ENCODE measurements at regions not wholly inside any gene's neighbourhood (a gene's known extent, or its start where the extent isn't known, plus 50 kb on each side); places are given as distances from the start of the nearest gene placed in this dataset.

DNA sequence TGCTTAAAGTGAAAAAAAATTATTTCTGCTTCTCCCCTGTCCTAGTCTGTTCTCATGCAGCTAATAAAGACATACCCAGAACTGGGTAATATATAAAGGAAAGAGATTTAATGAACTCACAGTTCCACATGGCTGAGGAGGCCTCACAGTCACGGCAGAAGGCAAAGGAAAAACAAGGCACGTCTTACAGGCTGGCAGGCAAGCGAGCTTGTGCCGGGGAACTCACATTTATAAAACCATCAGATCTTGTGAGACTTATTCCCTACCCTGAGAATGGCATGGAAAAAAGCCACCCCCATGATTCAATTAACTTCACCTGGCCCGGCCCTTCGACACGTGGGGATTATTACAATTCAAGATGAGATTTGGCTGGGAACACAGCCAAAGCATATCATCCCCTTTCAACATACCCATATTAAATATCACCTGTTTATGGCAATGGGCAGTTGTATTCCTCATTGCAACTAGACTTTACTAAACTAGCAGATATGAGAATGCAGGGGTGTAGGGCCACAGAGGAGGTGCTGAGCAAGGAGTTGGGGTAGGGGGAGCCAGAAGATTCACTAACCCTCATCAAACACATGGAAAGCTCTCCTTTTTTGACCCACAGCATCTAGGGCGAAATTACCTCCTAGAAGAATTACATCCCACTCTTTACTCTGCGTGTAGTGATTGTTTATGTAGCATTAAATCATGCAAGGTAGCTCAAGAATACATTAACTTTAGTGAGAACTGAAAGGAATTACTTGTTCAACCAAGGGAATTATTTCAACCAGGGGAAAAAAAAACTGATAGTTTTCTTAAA lies 183.3 kb upstream of the DOK6 start:
- peak in 1 of 2 experiments; percentile 7 for DNase-seq

DNA sequence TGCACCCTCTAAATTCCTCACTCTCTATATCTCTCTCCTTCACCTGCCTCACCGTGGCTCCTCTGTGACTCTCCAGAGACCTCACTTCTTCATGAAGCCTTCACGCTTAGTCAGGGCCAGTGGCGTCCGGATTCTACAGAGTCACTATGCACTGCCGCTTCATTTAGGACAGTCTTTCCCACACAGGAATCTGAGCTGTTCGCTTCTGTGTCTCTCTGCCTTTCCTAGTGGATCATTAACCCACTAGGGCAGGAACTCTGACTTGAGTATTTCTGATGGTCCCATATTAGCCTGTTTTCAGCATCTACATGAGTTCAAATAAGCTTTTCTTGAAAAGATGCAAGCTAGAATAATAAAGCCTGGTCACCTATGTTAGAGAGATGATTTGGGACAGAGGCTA lies 180.2 kb upstream of the DOK6 start:
- no peak for DNase-seq

DNA sequence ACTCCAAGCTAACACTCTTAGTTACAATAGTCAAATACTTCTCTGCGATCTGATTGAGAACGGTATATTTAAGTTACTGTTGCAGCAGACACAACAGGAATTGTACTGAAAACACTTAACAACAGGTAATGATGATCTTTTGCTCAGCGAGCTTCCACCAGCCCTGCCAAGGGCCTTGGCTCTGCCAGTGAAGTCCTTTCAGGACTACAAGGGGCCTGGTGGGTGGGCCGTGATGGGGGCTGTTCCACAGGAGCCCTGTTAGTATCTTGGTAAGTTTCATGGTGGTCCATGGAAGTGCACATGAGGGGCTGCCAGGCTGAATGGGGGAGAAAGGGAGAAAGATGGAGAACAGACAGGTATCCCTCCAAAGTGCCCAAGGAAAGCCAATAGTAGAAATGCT lies 178.6 kb upstream of the DOK6 start:
- DNase-seq: no peak

DNA sequence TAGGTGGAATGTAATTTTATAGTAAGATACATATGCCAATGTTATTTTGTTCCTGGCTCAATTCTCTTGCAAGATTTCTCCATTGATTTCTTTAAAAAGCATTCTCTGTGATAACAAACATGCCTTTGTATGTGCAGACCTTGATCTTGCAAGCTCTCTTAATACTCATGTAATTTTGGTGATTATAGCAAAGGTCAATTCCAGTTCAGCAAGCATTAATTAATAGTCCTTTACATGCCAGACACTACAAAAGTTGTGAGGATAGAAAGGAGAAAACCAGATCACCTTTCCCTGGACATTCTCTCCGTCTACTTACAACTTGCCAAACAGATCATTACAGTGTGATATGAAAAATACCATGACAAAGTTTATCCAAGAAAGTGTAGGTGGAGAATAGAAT lies 173.7 kb upstream of the DOK6 start:
- no peak for DNase-seq

GRCh38 chr18:69230204-69230603 lies 170.5 kb upstream of the DOK6 start:
- DNase-seq: no peak

GRCh38 chr18:69233465-69234054 lies 167.1 kb upstream of the DOK6 start:
- no peak for DNase-seq

- peak in 1 of 2 experiments; percentile 51 for DNase-seq
Observed at GRCh38 chr18:69239849-69240674, 160.6 kb upstream of the DOK6 start.

GRCh38 chr18:69246027-69246426 lies 154.7 kb upstream of the DOK6 start:
- no peak for DNase-seq

DNA sequence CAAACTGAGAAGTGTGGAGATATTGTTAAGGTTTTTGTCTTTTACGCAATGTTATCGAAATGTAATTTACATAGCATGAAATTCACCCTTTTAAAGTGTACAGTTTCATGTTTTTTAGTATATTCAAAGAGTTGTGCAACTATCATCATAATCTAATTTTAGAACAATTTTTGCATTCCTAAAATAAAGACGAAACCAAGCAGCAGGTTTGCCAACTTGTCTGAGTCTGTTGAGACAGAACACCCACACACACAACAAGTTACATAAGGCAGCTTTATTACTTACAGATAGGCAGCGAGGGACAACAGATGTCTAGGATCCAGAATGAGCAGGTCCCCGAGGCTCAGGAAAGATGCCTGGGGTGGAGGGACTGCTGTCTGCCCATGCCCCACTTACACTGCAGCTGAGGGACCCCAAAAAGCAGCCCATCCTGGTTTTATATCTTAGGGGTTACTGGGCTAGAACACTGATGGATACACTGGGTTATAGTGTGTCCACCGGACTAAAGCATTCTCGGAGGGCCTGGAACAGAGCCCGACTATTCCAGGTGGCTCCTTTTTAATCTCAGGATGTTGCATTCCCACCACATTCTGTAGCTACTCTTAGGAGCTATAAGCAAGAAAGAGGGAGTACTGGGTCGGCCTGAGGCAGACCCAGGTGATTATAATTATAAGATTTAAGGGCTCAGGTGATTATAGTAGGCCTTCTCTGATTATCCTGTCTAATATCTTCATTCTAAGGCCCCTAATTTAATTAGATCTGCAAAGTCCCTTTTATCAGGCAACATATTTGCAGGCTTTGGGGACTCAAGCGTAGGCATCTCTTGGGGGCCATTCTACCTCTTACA lies 150.2 kb upstream of the DOK6 start:
- no peak for DNase-seq

DNA sequence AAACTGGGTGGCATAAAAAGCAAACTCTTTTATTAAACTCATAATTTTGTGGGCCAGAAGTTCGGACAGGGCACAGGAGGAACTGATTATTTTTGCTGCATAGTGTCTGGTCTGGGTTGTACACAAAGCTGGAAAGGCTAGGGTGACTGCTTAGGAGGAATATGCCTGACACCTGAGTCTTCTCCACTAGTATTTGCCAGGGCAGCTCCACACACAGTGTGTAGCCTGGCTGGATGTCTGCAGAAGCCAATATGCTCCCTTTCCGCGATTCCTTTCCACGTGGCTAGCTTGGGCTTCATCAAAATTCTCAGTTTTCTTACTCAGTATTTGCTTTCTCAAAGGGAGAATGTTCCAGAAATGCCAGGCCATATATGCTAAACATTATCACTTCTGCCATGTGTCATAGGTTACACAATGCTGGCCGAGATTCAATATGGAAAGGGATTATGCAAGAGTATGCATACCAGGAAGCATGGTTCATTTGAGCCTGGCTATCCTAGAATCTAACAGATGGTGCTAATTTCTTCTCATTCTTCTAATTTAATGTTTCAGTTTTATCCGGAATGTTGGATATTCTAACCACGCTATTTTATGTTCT lies 142.7 kb upstream of the DOK6 start:
- peak; percentile 80 to 93 for DNase-seq

DNA sequence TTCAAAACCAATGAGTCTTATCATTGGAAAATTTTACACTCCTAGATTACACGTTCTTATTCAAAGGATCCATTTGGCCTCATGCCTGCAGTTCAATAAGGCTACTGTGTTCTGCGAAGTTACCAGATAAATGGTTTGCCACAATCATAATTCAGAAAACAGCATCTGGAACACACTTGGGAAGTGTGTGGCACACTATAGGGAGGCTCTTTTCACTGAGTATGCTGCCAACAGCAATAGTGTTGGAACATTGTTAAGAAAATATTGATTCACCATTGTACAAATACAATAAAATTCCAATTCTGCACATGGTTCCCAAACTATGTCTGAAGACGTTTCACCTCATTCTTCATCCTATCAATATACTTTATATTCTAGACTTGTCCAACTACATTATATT lies 141.4 kb upstream of the DOK6 start:
- peak in 1 of 2 experiments; percentile 46 for DNase-seq

- DNase-seq: no peak
Observed at GRCh38 chr18:69261406-69261805, 139.3 kb upstream of the DOK6 start.

GRCh38 chr18:69265656-69266055 lies 135.0 kb upstream of the DOK6 start:
- no peak for DNase-seq

GRCh38 chr18:69267895-69268294 lies 132.8 kb upstream of the DOK6 start:
- no peak for DNase-seq

- no peak for DNase-seq
Observed at GRCh38 chr18:69282371-69282770, 118.3 kb upstream of the DOK6 start.

DNA sequence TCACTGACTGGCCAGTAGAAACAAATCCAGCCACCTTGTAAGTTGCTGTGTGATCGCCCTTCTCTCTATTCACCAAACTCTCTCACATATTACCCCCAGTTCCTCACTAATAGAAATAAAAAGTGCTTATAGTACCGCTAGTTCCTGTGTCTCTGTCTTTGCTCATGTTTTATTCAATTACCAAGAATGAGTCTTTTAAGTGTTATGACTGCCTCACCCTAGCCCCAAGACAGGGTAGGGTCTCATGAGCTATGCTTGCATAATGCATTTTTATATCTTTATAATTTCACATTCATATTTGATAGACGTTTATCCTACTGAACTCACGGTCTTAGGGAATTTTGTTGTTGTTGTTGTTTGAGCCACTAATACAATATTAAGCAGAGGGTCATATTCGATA lies 109.6 kb upstream of the DOK6 start:
- DNase-seq: no peak

GRCh38 chr18:69291755-69292154 lies 108.9 kb upstream of the DOK6 start:
- DNase-seq: no peak

- no peak for DNase-seq
Observed at GRCh38 chr18:69300185-69300584, 100.5 kb upstream of the DOK6 start.

GRCh38 chr18:69308619-69309018 lies 92.1 kb upstream of the DOK6 start:
- DNase-seq: no peak

- DNase-seq: no peak
Observed at GRCh38 chr18:69326094-69326493, 74.6 kb upstream of the DOK6 start.

GRCh38 chr18:69328086-69328485 lies 72.6 kb upstream of the DOK6 start:
- no peak for DNase-seq

DNA sequence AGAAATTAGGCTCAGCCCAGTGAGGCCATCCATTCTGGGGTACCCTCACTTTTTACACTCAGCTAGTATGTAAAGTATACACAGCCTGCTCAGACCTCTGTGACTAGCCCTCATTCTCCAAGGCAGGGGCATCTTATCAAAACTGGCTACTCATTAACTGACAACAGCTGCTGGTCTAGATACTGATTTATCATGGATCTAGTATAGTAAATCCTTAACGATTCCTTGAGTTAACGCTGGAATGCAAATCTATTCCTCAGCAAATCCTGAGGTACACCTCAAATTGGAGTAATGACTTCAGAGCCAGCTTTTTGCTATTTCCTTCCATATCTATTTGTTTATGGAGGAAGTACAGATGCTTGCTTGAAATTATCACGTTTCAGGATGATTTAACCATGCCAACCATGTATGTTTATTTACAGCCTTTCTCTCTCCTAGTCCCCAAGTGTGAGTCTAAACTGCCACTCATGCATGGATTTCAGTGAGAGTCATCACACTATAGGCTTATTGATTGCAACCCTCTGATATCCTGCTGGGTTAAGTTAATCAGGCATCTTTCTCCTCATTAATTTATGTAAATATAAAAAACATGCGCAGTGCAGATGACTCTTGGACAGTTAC lies 70.2 kb upstream of the DOK6 start:
- no peak for DNase-seq
